Left ventricle myocardium inferior (tissue), 1 donor: ENCODE measurements at regions not wholly inside any gene's neighbourhood (a gene's known extent, or its start where the extent isn't known, plus 50 kb on each side); places are given as distances from the start of the nearest gene placed in this dataset.
A peak's percentile ranks its signal among the peaks of the same experiment; 100 is the strongest.
"Not testable (repeated sequence)": the region's sequence is repeated elsewhere in the genome, so short reads cannot be mapped to it uniquely, and the experiment has no call there.

Experiments
- DNase-seq: peaks from one replicate; pipeline ENCODE4 v3.0.0-alpha.2; 2020
- H3K27ac ChIP-seq: fragments of 200-600 bp; replicated peaks from 2 replicates; pipeline ENCODE4 v1.8.0; 2021
- H3K27me3 ChIP-seq: fragments of 200-600 bp; 2 replicates; pipeline ENCODE4 v1.8.0; 2021; ENCODE audit warnings: low read depth
- H3K36me3 ChIP-seq: fragments of 200-600 bp; 2 replicates; pipeline ENCODE4 v1.8.0; 2021
- H3K4me1 ChIP-seq: fragments of 200-600 bp; 2 replicates; pipeline ENCODE4 v1.8.0; 2021
- H3K4me3 ChIP-seq: fragments of 200-600 bp; 2 replicates; pipeline ENCODE4 v1.8.0; 2021; ENCODE audit warnings: mild to moderate bottlenecking, moderate library complexity
- H3K9me3 ChIP-seq: fragments of 200-600 bp; replicated peaks from 2 replicates; pipeline ENCODE4 v1.8.0; 2021
- intact Hi-C: fragments of 100-400 bp; cut with micrococcal nuclease; formaldehyde crosslinking; loops from one replicate; pipeline ENCODE4 v1.11.0; 2022
- TF ChIP-seq, protein P1 (sequence below): fragments of 200-600 bp; IDR thresholded peaks from 2 replicates; pipeline ENCODE4 v1.8.0; 2021; ENCODE audit warnings: antibody characterized with exemption, mild to moderate bottlenecking, borderline replicate concordance
- donor health status: DM: no; HTN: yes; CAD: no; lungs with severe emphysema.

GRCh38 chr16:85528528-85529387, 84.4 kb upstream of the GSE1 start:
- Histone ChIP-seq H3K4me1 (peaks cover 56% of the 10 kb centered on the region), H3K9me3 (no peaks in the 10 kb centered on the region), H3K4me3 (no peak overlapping the region), H3K27ac (peak overlapping the region; percentile 52), H3K27me3 (no peaks in the 10 kb centered on the region), H3K36me3 (no peaks in the 10 kb centered on the region)
- no peak for DNase-seq
- intact Hi-C loops = no loop called here
- TF ChIP-seq, protein P1, sequence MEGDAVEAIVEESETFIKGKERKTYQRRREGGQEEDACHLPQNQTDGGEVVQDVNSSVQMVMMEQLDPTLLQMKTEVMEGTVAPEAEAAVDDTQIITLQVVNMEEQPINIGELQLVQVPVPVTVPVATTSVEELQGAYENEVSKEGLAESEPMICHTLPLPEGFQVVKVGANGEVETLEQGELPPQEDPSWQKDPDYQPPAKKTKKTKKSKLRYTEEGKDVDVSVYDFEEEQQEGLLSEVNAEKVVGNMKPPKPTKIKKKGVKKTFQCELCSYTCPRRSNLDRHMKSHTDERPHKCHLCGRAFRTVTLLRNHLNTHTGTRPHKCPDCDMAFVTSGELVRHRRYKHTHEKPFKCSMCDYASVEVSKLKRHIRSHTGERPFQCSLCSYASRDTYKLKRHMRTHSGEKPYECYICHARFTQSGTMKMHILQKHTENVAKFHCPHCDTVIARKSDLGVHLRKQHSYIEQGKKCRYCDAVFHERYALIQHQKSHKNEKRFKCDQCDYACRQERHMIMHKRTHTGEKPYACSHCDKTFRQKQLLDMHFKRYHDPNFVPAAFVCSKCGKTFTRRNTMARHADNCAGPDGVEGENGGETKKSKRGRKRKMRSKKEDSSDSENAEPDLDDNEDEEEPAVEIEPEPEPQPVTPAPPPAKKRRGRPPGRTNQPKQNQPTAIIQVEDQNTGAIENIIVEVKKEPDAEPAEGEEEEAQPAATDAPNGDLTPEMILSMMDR = peak; percentile 59

DNA sequence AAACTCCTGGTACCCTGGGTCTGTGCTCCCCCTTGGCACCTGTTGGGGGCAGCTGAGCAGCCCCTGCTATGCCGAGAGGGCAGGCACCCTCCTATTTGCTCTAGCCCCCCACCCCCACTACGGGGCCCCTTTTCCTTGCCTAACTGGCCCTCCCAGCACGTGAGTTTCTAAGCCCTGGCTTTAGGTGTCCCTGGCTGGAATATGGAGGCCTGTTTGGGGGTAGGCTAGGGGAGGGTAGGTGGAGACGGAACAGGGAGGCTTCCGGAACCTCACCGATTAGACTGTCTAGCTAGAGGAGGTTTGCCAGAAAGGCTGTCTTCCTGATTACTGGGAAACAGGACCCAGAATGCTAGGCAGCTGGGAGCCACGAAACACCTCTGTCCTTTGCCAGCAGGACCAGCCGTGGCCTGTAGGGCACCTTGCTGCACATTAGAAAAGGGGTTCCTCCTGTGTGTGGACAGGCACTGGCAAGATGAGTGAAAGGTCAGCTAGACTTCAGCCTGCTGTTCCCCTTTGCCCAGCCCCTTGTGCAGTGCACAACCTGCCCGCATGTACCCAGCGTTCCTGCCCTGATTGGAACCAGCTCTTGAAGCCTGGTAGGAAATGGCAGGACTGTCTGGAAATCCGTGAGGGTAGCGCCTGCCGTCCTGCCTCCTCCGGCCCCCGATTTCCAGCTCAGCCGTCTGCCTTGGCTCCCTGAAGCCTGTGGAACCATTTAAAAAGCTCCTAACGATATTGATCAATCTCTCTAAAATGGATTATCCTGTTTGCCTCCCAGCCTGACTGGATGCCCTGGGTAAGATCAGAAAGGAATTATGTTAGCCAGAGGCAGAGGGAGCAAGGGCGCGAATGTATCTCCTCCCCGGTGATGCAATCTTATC, 83.4 kb upstream of the GSE1 start:
- peaks cover 49% of the 10 kb centered on the region for H3K4me1 ChIP-seq
- TF ChIP-seq, protein P1 = peak; percentile 27
- no peaks in the 10 kb centered on the region for H3K27me3 ChIP-seq
- H3K4me3 ChIP-seq = no peak overlapping the region
- H3K36me3 ChIP-seq = no peaks in the 10 kb centered on the region
- DNase-seq = no peak
- H3K9me3 ChIP-seq = no peaks in the 10 kb centered on the region
- H3K27ac ChIP-seq = peak overlapping the region; percentile 52
- intact Hi-C loops = no loop called here

- no peaks in the 10 kb centered on the region for H3K36me3 ChIP-seq
Observed at GRCh38 chr16:85530370-85530739, 82.8 kb upstream of the GSE1 start.

DNA sequence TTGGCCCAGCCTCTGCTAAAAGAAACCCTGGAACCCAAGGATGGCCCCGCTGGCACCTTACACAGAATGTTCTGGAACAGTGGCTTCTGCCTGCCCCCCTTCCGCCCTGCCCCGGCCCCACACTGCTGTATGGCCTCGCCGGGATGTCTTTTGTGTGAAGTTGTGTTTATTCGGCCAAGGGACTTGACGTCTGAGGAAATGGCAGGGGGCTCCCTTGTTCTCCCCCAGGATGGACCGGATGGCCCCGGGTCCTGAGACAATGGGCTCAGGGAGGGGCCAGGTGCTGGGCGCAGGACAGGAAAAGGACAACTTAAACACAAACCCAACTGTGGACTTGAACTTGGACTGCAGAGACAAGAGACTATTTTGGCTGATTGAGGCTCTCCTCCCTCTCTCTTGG, 81.6 kb upstream of the GSE1 start:
- H3K27me3 ChIP-seq = no peaks in the 10 kb centered on the region
- peak overlapping the region; percentile 69 for H3K27ac ChIP-seq
- H3K4me3 ChIP-seq = no peak overlapping the region
- intact Hi-C loops = no loop called here
- TF ChIP-seq, protein P1 = no peak
- peaks cover 63% of the 10 kb centered on the region for H3K4me1 ChIP-seq
- H3K9me3 ChIP-seq = no peaks in the 10 kb centered on the region
- no peak for DNase-seq
- H3K36me3 ChIP-seq = no peaks in the 10 kb centered on the region

More at GRCh38 chr16:85530370-85530739, 82.8 kb upstream of the GSE1 start:
- H3K4me3 ChIP-seq = no peak overlapping the region
- no peaks in the 10 kb centered on the region for H3K27me3 ChIP-seq
- no peaks in the 10 kb centered on the region for H3K9me3 ChIP-seq
- TF ChIP-seq, protein P1 = no peak
- no peak for DNase-seq
- H3K4me1 ChIP-seq = peaks cover 51% of the 10 kb centered on the region
- intact Hi-C loops = no loop called here
- H3K27ac ChIP-seq = peak overlapping the region; percentile 52

DNA sequence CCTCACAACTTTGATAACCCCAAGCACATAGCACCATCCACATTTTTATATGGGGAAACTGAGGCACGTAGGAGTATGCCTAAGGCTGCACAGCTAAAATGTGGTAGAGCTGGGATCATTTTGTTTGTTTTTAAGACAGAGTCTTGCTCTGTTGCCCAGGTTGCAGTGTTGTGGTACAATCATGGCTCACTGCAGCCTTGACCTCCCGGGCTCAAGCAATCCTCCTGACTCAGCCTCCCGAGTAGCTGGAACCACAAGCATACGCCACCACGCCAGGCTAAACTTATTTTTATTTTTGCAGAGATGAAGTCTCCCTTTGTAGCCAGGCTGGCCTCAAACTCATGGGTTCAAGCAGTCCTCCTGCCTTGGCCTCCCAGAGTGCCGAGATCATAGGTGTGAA, 81.0 kb upstream of the GSE1 start:
- intact Hi-C loops = no loop called here
- TF ChIP-seq, protein P1 = no peak
- peaks cover 69% of the 10 kb centered on the region for H3K4me1 ChIP-seq
- H3K27me3 ChIP-seq = no peaks in the 10 kb centered on the region
- no peaks in the 10 kb centered on the region for H3K9me3 ChIP-seq
- no peak for DNase-seq
- H3K4me3 ChIP-seq = no peak overlapping the region
- no peaks in the 10 kb centered on the region for H3K36me3 ChIP-seq
- H3K27ac ChIP-seq = peak overlapping the region; percentile 69

DNA sequence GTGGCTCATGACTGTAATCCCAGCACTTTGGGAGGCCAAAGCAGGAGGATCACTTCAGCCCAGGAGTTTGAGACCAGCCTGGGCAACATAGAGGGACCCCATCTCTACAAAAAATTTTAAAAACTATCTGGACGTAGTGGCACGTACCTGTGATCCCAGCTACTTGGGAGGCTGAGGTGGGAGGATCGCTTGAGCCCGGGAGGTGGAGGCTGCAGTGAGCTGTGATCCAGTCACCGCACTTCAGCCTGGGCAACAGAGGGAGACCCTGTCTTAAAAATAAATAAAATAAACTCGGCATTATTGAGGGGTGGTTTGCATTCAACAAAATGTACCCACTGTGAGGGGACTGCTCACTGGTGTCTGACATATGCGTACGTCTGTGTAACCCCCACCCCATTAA, 79.5 kb upstream of the GSE1 start:
- intact Hi-C loops, H3K9me3 ChIP-seq, H3K27me3 ChIP-seq, H3K4me3 ChIP-seq, H3K36me3 ChIP-seq, H3K27ac ChIP-seq, DNase-seq: not testable (repeated sequence)
- peaks cover 69% of the 10 kb centered on the region for H3K4me1 ChIP-seq
